Activated CD4-positive, alpha-beta T cell treated with anti-CD3 and anti-CD28 coated beads, Interleukin-2, Interleukin-6, amounts not matched to agents 100 ng/mL and 50 ng/mL, durations not matched to agents 16 hours and 8 hours (primary cell): ENCODE measurements at regions not wholly inside any gene's neighbourhood (a gene's known extent, or its start where the extent isn't known, plus 50 kb on each side); places are given as distances from the start of the nearest gene placed in this dataset.

Source experiments
- DNase-seq: peaks from one replicate; pipeline ENCODE4 v3.0.0-alpha.2; 2020

GRCh38 chr1:217373761-217374701 is 256.9 kb downstream of the GPATCH2 start:
- no peak for DNase-seq

DNA sequence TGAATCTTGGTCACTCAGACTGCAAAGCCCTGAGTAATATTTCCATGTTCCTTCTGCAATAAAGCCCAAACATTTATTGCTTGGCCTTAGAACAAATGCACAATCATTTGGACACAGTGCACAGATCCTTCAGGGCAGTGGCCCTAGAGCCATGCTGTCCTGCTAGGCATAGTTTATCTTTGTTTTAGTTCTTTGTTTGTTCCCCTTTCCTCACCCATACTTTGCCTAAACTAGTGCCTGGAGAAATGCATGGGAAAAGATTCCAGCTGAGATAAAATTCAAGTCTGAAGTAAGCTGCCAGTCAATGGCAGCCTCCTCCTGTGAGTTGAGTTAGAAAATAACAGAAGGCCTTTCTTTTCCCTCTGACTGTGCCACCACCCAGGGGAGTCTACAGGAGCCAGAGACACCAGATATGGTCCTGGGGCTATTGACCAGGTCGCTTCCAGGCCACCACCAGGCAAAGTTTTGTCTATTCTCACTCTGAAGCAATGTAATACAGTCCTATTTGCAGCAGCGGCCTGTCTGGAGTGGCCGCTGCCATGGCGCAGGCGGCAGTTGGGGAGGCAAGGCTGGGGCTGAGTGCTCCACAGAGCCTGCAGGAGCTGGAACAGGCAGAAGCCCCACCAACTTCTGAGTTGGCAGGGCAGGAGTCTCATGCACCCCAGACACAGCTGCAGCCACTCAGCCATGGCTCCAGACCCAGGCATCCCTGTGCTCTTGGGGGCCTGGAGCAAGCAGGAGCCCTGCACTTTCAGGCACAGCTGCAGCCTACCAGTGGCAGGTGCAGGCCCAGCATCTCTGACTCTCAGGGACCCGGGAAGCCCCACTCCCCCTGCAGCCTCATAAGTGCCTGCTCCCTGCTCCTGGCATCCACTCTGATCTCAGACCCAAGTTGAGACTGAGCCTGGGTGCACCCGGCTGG is 258.6 kb downstream of the GPATCH2 start:
- no peak for DNase-seq

DNA sequence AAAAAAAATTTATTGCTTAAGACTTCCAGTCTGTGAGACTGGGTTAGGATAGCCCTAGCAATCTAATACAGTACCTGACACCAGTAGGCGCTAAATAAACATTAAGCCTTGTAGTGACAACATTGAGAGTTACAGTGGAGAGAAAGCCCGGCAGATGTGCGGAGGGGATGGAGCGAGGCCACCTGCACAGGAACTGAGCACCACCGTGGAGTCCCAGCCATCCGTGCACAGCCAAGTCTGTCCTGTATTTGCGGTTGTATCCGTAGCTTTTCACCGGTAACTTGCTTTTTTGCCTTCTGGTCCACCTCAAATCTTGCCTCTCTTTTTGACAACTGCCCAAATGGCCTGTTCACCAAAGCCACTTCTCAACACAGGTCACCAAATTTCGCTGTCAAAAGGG is 260.1 kb downstream of the GPATCH2 start:
- no peak for DNase-seq

DNA sequence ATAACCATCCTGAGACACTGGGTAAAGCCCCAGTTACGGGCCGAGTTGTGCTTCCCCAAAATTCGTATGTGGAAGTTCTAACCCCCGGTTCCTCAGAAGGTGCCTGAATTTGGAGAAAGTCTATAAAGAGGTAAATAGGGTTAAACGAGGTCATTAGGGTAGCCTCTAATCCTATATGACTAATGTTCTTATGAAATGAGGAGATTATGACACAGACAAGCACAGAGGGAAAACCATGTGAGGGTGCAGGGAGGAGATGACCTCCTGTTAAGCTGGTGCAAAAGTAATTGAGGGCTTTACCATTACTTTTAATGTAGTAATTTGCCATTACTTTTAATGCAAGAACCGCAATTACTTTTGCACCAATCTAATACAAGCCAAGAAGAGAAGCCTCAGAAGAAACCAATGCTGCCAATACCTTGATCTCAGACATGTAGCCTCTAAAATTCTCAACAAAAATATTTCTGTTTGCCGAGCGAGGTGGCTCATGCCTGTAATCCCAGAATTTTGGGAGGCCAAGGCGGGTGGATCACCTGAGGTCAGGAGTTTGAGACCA is 260.8 kb downstream of the GPATCH2 start:
- DNase-seq = no peak

- no peak for DNase-seq
Measured at GRCh38 chr1:217369271-217369981, 261.5 kb downstream of the GPATCH2 start.

- DNase-seq = no peak
Measured at GRCh38 chr1:217364220-217364619, 266.7 kb downstream of the GPATCH2 start.

DNA sequence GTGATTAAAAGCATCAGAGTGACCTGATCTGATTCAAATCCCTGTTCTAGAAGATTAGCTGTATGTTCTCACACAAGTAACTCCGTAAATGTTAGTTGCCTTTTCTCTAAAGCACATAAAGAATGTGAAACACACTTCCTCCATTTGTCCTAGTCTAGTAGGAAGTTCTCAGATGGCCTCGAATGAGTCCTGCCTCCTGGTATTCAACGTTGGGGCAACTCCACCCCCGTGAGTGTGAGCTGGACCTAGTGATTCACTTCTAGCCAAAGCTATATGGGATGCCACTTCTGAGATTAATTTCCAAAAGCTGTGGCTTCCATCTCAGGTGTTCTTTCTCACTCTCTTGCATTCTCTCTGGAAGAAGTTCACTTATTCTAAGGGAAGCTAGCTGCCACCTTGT is 267.6 kb downstream of the GPATCH2 start:
- no peak for DNase-seq

DNA sequence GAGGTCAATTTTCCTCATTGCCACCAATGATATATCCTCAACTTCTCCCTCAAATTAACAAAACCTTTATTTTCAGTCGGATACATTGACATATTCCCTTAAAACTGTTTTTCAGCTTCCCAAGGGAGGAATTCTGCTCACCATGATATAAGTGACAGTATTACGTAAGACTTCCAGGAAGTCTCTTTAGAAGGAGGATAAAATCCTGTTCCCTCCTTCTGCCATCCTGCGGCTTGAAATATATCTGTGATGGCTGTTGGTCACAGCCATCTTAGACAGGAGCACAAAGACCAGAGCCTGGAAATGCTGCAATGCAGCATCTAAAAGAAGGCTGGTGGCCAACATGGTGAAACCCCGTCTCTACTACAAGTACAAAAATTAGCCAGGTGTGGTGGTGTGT is 270.4 kb downstream of the GPATCH2 start:
- DNase-seq = no peak

GRCh38 chr1:217354895-217355294 is 276.0 kb downstream of the GPATCH2 start:
- no peak for DNase-seq

DNA sequence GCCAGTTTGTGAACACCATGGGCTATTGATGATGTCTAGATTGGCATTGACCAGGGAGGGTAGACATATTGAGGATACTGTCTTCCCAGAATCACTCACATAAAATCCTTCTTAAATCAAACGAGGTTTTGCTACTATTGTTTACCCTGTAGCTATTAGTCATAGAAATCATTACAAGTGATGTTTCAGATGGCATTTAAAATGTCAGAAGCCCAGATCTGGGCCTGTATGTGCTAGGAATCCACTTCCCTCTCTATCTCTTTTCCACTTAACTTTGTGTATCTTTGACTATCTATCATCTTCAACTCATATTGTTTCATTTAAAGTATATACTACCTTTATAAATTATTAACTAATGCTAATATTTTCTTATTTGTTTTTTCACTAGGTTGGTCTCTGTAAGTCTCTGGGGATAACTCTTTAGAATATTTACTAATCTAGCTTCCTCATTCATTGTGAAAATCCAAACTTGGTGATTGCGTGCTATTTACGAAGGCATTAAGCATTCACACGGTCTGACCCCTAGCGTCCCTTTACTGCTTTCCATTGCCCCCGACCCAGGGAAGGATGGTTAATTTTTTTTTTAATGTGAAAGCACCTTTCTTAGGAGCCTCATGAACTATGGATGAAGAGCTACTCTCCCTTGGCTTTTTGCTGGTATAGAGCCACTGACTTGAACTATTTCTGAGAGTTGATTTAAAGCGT is 281.8 kb downstream of the GPATCH2 start:
- DNase-seq = no peak

DNA sequence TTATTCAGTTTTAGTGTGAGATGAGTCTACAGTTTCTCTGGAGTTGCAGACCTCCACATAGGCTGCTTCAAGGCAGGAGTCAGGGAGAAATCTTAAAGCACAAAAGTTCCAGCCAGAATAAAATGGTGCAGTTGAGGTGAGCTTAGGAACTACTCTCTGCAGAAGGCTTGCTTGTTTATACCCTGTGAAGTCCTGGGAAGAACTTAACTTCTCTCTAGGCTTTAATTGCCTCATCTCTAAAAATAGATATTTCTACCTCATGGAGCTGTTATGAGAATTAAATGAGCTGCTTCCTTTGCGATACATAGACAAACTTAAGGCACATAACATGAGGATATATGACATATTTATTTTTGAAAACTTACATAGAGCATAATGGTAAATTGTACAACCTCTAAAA is 286.2 kb downstream of the GPATCH2 start:
- no peak for DNase-seq

DNA sequence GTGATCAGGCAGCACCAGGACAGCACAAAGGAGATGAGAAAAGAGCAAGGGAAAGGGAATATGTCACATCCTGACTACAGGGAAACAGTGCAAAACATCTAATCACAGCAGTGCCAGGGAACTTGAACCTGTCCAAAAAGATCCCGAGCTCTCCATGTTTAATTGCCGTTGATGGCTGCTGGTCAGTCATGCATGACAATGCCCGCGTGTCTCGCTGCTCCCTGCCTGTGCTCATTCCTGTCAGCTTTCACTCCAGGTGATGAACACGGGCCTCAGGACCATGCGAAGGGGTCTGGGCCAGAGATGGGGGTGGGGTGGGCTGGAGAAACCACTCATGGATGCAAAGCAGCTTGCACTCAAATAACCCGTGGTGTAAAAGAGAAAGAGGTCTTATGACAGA is 287.0 kb downstream of the GPATCH2 start:
- no peak for DNase-seq

DNA sequence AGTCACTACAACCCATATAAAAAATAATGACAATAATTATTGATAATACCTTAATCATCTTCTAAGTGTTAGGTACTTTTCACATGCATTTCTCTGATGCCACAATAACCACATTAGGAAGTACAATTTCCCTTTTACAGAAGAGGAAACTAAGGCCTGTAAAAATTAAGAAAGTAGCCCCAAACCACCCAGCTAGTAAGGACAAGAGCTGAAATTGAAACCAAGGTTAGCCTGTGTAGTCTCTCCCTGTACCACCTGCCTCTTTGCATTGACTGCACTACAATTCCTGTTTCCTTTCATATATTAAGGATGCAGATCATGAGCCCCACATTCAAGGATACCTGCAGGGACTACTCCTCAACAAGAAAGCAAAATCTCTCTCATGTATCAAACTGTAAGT is 288.8 kb downstream of the GPATCH2 start:
- no peak for DNase-seq

DNA sequence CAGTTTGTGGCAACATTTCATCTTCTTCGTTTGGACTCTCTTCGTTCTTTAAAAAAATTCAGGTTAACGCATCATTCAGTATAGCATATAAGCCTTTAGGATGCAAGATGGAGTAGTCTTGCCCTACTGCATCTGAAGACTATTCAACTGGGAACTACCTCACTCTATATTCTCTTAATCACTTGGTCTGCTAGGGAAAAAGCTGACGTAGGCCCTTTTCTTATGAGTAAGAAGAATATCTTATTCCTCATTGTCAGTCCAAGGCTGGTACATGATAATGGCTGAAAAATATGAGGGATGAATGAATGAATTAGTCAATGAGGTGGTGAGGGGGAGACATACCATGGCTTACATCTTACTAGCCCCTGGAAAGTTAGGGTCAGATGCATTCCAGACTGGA is 294.2 kb downstream of the GPATCH2 start:
- no peak for DNase-seq

DNA sequence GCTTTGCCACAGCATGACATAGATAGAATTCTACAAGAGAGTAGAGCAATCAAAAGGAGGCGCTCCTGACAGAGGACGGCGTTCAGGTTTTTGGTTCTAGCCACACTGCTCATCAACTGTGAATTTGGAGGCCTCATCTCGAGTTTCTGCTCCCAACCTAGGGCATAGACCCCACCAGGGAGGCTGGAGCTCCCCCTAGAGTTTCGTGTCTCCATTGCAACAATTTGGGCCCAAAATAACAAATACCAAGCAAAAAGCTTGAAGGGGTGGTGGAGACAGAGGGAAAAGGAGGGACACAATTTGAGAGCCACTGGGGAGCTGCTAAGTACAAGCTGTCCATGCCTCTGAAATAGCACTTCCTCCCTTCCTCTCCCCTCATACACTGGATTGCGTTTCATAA is 297.0 kb downstream of the GPATCH2 start:
- DNase-seq = peak; percentile 20

DNA sequence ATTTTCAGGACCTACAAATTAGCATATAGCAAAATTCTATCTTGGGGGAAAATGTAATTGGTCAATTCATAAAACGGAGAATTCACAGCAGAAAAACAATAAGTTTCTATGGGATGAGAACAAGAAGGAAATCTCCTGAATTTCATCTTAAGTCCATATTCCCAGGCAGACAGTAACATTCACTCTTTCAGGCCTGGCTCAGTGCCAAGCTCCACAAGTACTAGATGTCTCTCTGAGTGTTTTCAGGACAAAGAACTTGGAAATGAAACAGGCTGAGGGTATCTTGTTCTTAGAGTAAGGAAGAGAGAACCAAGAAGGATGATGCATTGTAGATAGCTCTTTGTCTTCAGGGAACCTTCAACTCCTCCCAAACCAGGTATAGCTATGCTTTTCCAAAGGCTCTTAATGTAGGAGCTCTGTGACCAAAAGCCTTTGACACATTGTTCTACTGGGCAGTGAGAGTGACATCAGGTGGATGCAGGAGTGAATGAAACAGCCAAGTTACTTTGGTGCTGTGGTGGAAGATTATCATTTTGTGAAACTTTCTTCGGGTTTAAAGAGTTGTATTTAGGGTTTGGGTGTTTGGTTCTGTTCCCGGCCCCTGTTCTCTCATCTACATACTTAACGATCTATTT is 298.3 kb downstream of the GPATCH2 start:
- DNase-seq = no peak

DNA sequence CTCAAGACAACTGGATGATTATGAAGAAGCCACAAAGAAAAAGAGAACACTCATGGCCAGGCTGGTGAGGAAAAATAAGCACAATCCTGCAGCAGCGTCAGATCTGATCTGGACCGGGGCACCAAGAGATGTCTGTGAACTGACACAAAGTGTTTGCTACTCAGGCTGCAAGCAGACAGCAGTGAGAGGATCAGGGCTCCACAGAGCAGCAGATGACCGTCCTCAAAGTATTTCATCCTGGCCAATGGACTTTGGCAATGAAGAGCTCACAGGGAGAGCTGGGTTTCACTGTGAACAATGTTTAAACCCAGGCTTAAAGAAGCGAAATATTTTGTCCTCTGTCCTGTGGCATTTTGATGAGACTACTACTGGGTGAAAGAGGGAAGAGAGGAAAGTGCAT is 299.2 kb downstream of the GPATCH2 start:
- DNase-seq = no peak

DNA sequence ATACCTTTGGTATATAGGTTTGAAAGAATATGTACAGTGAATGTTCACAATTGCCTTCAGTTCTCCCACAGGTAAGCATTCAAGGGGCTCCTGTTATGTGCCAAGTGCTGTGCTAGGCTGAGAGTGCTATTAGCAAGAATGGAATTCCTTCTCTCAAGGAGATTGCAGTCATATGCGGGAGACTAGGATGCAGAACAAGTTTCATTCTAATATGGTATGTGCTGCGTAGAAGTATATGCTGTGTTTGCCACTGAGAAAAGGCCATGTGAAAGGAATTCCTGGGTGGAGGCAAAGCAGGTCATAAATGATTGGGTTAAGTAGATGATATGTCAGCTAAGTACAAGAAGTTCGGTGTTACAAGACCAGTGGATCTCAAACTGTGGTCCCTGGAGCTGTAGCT is 303.0 kb downstream of the GPATCH2 start:
- no peak for DNase-seq

- no peak for DNase-seq
Measured at GRCh38 chr1:217322834-217323233, 308.1 kb downstream of the GPATCH2 start.

- no peak for DNase-seq
Measured at GRCh38 chr1:217315346-217315745, 315.5 kb downstream of the GPATCH2 start.

- DNase-seq = no peak
Measured at GRCh38 chr1:217313096-217313495, 317.8 kb downstream of the GPATCH2 start.

- DNase-seq = no peak
Measured at GRCh38 chr1:217311766-217312165, 319.1 kb downstream of the GPATCH2 start.
